NCI-H2171 (cell line): ENCODE measurements at regions not wholly inside any gene's neighbourhood (a gene's known extent, or its start where the extent isn't known, plus 50 kb on each side); places are given as distances from the start of the nearest gene placed in this dataset.
"Not testable (repeated sequence)": the region's sequence is repeated elsewhere in the genome, so short reads cannot be mapped to it uniquely, and the experiment has no call there.

Experiments used
- DNase-seq: peaks from one replicate; lab custom pipeline; 2025; lab: John Stamatoyannopoulos, UW

DNA sequence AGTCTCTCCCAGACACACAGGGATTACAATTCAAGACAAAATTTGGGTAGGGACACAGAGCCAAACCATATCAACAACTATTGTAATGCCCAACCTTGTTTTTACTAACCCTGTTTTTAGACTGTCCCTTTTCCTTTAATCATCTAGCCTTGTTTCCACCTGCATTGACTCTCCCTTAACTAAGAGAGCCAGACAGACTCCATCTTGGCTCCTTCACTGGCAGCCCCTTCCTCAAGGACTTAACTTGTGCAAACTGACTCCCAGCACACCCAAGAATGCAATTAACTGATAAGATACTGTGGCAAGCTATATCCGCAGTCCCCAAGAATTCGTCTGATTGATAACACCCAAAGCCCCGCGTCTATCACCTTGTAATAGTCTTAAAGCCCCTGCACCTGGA, 151.8 kb upstream of the DGKB start:
- not testable (repeated sequence) for DNase-seq

DNA sequence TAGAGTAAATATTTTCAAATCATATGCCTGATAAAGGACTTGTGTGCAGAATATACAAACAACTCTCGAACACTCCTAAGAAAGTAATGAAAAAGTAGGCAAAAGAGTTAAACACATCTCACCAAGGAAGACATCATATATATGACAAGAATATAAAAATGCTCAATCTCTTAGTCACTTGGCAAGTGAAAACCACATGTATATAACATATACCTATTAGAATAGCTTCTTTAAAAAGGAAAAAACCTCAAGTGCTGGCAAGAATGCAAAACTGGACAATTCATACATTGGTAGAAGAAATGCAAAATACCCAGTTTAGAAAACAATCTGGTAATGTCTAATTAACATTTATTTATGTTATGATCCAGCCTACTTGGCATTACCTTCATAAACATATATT, 146.6 kb upstream of the DGKB start:
- DNase-seq, result no peak

DNA sequence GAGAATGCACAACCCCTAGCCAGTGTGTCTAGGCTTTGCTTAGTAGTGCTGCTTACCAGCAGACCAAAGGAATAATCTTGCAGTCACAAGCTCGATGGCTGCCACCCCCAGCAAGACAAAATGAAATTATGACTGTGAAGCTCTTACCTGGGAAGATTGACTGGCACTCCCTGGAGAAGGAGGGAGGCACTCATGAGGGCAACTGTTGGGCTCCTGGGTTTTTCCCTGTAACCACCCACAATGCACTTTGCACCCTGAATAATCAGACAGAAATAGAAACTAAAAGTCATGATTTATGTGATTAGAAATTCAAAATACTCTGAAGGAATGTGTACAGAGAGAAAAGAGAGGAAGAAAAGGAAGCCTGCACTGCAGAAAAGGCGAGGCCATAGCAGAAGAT, 144.3 kb upstream of the DGKB start:
- no peak for DNase-seq

DNA sequence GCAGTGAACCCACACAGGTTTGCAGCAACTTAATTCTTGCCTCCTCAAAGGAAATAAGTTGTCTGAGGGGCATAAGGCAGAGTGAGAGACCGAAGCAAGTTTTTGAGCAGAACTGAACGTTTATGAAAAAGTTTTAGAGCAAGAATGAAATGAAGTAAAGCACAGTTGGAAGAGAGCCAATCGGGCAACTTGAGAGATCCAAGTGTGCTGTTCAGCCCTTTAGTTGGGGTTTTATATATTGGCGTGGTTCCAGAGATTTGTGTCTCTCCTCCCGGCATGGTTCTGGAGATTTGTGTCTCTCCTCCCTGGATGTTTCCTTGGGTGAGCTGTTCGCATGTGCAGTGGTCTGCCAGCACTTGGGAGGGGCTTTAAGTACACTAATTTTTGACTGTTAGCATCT, 141.4 kb upstream of the DGKB start:
- no peak for DNase-seq

DNA sequence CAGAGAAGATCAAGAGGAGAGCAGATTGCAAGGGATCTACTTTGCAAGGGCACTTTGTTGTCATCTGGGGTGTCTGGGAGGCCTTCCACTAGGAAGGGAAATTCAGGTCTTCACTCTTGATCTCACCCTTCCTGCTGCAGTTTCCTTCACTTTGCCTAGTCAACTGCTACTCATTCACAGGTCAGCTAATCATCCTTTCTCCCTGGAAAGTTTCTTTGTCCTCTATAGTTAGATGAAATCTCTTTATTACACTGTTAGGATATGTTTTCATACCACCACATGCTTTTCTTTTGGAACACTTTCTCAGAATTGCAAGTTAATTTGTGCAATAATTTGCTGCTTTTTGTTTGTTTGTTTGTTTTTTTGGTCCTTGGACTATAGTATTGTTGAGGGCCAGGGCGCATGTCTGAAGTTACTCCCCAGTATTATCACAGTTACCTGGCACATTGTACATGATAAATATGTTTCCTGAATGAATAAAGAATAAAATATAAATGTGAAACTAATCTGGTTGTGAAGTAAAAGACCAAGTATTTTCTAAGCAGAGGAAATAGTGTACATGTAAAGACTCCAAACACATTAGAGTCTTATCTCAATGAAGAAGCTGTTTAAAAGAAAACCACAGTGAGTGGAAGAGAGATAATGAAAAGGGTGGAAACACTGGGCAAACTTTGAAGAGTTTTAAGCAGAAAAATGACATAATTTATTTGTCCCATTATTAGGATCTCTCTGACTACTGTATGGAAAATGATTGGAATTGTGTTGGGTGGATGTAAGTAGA, 139.9 kb upstream of the DGKB start:
- no peak for DNase-seq

DNA sequence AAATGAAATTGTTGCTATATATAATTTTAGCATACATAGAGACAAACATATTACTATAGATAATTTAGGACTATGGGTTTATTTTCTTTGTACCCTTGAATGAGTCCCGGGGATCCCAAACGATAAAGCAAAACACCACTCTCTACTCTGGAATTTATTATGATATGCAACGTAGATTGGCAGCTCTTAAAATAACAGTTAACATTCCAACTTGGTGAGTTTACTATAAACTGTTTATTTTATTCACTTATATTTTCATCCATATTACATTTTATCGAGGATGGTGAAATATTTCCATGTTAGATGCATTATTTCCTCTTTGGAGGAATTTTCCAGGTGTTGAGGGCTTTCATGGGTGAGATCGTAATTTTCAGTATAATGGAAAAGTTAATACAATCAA, 138.7 kb upstream of the DGKB start:
- DNase-seq, result no peak

DNA sequence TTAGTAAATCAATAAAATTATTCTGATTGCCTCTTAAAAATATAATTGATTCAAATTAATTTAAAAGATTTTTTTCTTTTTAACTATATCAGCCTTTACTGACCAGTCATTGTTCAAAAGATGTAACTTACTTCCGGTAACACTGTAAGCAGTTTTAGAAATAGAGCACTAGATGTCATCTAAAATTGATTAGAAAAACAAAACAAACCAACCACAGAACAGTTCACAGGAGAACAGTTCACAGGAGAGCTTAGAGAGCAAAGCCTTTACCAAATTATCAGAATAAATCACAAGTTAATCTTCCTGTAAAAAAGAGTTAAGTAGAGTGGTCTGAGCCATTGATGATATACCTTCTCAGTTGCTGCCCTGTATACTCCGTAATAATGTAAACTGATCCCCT, 133.3 kb upstream of the DGKB start:
- DNase-seq, result no peak

DNA sequence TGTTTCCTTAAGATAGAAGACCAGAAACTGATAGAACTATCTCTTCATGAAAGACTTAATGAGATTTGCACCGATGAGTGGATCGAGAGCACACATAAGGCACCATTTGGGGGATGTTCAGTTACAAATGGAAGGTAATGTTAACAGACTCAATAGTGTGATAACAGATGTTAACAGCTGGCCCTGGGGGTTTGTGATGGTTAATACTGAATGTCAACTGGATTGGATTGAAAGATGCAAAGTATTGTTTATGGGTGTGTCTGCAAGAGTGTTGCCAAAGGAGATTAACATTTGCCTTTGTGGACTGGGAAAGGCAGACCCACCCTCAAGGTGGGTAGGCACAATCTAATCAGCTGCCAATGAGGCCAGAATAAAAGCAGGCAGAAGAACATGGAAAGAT, 130.5 kb upstream of the DGKB start:
- no peak for DNase-seq

DNA sequence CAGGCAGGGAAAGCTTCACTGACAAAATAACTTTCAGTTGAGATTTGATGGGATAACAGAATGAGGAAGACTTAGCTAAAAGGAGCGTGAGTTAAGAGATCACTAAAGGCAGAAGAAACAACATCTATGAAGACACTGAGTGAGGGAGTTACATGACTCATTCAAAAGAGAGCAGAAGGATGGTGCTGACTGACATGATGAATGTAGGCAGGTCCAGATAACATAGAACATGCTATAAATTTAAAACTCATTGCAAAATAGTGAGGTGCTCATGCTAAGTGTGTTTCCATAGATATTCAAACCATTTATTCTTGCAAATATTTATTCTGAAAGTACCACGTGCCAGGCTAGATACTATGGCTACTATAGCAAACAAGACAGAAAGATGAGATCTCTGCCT, 116.4 kb upstream of the DGKB start:
- no peak for DNase-seq

DNA sequence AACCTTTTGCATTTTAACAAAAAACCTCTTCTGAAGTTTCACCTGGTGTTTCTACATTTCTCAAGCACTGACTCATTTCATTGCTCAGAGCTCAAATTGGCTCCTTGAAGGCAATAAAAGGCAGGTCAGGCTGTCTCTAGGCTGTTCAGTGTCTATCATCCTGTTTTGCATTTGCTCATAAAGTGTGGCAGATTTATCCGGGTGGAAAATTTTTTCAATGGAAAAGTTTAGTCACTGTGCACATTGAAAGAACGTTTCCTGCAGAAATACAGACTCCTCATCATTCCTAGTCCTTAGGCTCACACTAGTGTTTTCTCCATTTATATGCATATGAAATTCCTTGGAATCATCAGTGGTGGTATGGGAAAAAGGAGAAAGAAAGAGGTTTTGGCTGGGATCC, 114.2 kb upstream of the DGKB start:
- DNase-seq, result no peak

DNA sequence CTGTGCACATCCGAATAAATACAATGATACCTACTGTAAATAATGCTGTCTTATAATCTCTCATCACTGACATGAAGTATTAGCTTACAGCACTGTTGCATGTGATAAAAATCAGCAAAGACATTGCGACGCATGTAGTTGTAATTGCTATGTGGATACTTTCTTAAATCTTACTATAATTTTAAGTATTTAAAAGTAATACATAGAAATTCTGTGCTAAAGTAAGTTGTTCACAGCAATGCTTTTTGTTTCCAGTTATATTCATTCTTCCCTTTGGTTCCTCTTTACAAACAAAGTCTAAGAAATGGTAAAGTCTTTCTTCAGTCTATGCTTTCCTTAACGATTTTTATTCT, 113.7 kb upstream of the DGKB start:
- no peak for DNase-seq

DNA sequence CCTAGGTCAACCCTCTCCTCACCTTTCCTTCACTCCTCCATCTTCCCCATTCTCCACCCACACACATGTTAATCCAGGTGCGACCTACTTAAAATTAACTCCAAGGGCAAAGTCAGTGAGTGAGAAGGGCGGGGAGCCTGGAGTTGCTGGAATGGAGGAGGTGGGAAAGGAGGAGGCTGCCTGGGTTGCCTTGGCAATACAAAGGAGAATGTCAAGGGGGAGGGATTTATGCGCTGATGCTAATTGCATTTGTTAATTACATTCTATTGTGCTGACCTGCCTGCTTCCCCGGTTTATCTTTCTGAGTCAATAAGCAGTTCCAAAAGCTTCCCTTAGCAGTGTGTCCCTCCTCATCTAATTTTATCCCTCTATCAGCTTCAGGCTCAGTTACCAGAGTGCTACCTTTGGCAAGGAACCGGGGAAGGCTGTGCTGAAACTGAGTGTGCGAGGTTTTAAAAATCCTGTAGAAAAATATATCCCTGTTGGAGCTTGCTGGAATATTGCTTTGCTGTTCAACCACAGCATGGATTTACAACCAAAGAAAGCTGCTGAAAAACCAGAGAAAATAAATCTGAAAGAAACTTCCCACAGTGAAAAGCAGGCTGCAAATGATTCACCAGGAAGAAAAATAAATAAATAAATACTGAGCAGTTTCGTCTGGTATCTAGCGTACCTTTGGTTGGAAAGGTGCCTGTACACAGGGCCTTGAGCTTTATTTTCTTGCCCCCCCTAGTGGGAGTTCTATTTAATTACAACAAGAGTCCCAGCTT, 113.2 kb upstream of the DGKB start:
- DNase-seq, result peak; percentile 80

DNA sequence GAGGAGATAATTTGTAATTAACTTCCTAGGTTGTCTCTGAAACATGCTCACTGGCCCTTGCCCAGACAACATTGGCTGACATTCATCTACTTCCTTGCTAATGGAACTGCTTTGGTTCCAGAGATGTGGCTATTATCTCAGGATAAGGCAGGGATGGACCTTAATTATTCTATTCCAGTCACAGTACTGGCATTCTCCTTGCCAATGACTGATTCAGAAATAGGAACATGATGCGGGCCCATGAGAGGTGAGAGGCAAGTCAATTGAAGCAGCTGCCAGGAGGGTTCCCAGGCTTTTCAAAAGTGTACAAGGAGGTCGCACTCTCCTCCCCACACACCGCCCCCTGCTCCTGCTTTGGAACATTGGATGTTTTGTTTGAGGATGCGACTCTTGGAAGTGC, 109.6 kb upstream of the DGKB start:
- DNase-seq, result no peak

DNA sequence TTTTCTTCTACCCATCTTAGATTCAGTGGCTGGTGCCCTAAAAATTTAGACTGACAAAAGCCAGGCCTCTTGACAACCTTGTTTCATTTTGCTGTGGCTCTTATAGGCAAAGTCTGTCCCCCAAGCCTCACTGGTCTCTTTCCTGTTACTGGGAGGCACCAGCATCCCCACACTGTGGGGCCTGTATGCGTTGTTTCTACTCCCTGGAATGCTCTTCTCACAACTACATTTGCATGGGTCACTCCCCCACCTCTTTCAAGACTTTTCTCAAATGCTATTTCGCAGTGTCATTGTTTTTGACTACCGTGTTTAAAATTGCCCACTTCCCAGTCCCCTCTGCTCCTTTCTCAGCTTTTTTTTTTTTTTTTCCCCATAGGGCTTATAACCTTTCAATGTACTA, 108.7 kb upstream of the DGKB start:
- no peak for DNase-seq

DNA sequence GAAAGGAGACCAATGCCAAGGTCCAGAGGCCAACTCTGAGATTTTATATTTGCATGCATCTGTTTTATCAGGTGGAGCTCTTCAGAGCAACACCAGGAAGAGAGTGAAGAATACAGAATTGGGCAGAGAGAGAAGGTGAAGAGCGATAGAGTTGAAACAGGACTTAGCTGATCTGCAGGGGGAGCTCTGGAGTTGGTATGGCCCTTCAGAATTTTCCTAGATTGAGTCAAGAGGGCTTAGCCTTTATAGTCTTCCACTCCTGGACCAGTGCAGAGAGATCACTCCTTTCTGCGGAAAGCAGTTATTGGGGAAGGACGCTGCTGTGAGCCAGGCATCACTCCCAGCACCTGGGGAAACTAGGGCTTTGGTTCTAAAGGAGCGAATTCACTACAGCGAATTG, 105.0 kb upstream of the DGKB start:
- DNase-seq, result no peak

DNA sequence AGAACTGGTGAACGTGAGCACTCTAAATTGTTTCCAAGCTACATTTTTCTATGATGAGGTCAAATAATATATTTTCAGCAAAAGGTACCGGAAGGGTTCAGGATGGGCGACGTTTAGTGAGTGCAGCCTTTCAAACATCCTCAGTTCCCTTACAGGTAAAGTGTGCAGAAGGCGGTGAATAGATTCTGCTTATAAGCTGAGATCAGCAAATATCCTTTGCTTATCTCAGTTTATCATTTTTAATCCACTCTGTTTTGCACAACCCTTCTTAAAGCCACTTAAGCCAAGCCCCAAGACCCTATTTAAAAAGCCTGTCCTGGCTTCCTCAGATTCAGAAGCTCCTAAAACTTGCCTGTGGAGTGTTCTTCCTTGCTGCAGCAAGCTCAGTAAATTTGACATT, 103.1 kb upstream of the DGKB start:
- DNase-seq, result no peak

DNA sequence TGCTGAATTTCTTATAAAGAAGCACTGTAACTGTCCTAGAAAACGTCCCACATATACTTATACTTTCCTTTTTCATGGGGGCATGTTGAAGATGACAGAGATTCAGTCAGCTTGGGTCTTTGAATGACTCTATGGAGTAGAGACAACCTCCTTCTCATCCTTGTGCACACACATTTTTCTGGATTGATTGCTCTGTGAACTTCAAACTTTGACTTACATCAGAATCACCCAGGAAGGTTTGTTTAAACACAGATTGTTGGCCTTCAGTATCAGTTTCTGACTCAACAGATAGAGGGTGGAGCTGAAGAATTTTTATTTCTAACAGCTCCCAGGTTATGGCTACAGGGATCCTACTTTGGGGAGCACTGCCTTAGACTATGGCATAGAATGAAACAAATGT, 97.6 kb upstream of the DGKB start:
- DNase-seq, result no peak

DNA sequence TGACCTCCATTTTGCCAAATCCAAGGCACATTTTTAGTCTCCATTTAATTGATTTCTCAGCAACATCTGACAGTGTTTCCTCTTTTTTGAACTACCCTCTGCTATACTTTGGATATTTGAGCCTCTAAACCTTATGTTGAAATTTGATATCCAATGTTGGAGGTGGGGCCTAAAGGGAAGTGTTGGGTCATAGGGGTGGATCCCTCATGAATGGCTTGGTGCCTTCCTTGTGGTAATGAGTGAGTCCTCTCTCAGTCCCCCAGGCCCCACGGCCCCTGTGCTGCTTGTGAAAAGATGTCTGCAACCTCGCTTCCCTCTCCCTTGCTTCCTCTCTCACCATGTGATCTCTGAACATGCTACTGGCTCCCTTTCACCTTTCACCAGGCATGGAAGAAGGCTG, 96.8 kb upstream of the DGKB start:
- peak; percentile 30 for DNase-seq

DNA sequence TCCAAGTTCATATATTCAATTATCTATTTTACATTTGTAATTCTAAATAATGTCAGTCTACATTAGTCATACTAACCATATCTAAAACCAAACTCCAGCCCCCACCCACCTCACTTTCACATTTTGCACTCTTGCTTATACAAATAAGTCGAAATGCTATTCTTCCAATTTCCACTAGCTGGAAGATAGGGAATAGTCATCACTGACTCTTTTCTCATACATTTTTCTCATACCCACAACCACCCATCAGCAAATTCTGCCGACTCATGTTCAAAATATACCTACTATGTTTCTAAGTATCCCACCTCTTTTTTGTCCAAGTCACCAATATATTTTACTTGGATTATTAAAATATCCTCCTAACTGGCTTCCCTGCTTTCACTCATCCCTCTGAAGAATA, 93.2 kb upstream of the DGKB start:
- DNase-seq, result no peak

DNA sequence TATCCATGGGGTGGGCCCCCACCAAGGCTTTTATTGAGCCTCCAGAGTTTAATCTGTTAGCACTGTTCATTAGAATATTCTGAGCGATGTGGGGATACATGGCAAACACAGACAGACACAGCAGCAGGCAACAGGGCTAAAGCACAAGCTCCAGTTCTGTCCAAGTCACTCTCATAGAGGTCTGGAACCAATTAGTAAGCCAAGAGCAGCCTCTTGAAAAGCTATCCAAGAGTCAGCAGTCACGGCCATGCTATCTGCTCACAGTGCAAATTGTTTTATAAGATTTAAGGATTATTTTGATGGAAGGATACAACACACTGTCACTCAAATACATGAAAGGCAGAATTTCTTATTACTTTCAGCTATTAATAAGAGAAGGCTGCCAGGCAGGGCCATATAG, 86.4 kb upstream of the DGKB start:
- no peak for DNase-seq

DNA sequence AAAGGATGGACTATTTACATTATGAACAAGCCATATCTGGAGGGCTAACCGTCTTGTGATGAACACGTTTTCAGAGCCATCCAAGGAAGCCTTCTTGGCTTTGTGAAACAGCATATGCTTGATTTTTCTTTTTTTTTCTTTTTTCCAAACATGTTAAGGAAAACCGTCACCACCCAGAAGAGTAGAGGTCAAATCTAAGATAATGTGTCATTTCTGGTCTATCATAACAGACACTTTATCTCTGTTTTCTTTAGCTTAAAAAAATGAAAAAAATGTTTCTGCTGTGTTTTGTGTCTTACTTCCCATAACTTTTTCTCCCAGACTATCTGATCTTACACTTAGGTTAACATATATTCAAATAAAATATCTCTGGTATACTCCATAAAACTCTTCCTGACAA, 76.1 kb upstream of the DGKB start:
- no peak for DNase-seq

DNA sequence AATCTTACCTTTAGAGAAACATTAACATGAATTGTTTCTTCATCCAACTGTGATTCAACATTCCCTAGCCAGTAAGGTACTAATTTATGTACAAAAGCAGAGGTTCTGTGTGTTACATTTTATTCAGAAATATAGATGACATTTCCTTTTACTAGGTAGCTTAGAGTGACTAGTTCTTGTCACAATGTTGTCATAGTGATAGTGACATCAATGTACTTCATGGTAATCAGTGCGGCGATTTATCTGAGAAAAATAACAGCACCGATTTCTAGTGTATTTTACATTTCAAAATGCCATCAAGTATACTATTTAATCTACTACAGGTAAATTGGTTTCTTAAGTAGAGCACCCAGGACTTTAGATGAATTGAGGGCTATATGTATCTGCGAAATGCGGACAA, 72.1 kb upstream of the DGKB start:
- DNase-seq, result no peak

DNA sequence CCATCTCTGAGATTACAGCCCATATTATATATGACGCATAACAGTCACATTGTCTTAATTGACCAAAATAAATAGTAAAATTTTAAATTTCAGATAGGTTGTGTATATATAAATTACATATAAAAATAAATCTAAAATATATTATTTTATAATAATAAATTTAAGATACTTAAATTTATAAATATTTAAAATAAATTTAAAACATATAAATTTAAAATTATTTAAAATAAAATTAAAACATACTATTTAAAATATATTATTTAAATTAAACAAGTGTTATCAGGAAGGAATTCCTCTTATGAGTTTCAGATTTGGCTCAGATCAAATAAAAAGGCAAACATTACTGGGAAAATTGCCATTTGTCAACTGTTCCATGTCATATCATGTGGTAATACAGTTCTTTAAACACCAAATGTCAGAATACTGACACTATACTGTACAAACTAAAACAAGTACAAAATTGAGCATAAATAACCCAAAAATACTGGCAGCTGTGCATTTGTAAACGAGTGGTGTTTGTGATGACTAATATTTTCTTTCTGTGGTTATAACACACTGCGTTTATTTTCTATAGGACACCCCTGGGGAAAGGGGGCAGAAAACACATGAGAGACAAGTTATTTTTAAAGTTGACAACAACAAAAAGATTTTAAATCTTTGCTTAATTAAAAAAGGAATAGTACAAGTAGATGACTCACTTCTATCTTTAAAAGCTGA, 71.3 kb upstream of the DGKB start:
- peak; percentile 4 for DNase-seq
